ENCODE measurements at regions not wholly inside any gene's neighbourhood (a gene's known extent, or its start where the extent isn't known, plus 50 kb on each side); places are given as distances from the start of the nearest gene placed in this dataset.

DNA sequence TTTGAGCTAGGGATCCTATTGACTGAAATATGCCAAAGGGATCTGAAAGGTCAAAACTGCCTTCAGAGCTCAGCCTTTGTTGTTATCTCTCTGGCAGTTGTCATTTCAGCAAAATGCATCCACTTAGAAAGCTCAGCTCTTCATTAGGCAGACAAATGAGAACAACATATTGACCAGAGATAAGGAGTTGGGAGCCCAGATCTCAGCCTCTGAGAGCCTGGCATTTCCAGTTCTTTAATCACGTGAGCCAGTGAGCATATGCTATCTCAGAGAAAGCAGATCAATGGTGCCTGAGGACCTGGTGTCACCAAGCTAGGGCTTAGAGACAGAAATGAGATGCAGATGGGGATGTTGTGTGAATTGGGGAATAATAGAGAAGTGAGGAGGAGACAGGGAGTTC lies 101.1 kb downstream of the DAD1 start:
- Histone ChIP-seq H2AFZ (ENCODE audit: control insufficient read depth, low read depth, low read length) (no peak overlapping the region), H3K4me2 (ENCODE audit: control insufficient read depth, insufficient read depth) (peak overlapping the region; percentile 65), H3K9me3 (replicated peaks; ENCODE audit: control insufficient read depth, insufficient read depth, low read length) (no peaks in the 10 kb centered on the region), H3K79me2 (ENCODE audit: control insufficient read depth, insufficient read depth, low read length) (peaks cover 65% of the 10 kb centered on the region), H3K27ac (ENCODE audit: control insufficient read depth, insufficient read depth) (peak overlapping the region; percentile 98), H4K20me1 (ENCODE audit: control insufficient read depth, insufficient read depth) (no peaks in the 10 kb centered on the region), H3K36me3 (ENCODE audit: control insufficient read depth in 2 of 2, insufficient read depth in 2 of 2, low read length in 1 of 2) (no peaks in the 10 kb centered on the region), H3K27me3 (replicated peaks in 1 of 2; ENCODE audit: control insufficient read depth in 2 of 2, insufficient read depth in 2 of 2, low read length in 1 of 2) (no peaks in the 10 kb centered on the region), H3K4me3 (peak overlapping the region; percentile 4; the same call in 1 of the 2 replicates), H3K4me1 (ENCODE audit: control insufficient read depth, insufficient read depth, low read length) (peaks cover 82% of the 10 kb centered on the region), H3K9ac (ENCODE audit: control insufficient read depth, insufficient read depth, low read length) (peak overlapping the region; percentile 87)
- no TSS peak for BruUV-seq (replicated peaks)
- POLR2A ChIA-PET = interaction anchor here (0.7 to 35.4 kb wide), 9 partner anchors 1 to 103 kb away, joined by 3 to 875 read pairs (median 6); no protein-coding TSS in a partner anchor
- RAD21 ChIA-PET (ENCODE audit: unreplicated experiment) = interaction anchor here (0.6 to 27.9 kb wide), 19 partner anchors 12 to 337 kb away, joined by 3 to 797 read pairs (median 5); no protein-coding TSS in a partner anchor
- WGBS (ENCODE audit: insufficient coverage, insufficient replicate concordance, low lambda C conversion rate, missing lambda C conversion rate) = 0% methylated on average over 1 of the region's 1 CpG
- SMC1A ChIA-PET (ENCODE audit: uncharacterized antibody, unreplicated experiment) = interaction anchor here (0.7 to 19.9 kb wide), 20 partner anchors 10 to 107 kb away, joined by 3 to 357 read pairs (median 5); no protein-coding TSS in a partner anchor
- ATAC-seq = no peak
- DNase-seq (ENCODE audit: low read depth, low spot score) = no peak
- intact Hi-C loops (cut with micrococcal nuclease; ENCODE audit: unreplicated experiment) = loop anchor here (1.0 to 10.0 kb wide), 3 partner anchors 21 to 427 kb away; partner anchors contain the start of gene RBM23
- no peak for FAIRE-seq
- in situ Hi-C loops (cut with MboI) = no loop called here
- CTCF ChIA-PET = interaction anchor here (0.6 to 12.6 kb wide), 17 partner anchors 10 to 168 kb away, joined by 3 to 171 read pairs (median 5); no protein-coding TSS in a partner anchor
- TF ChIP-seq SMAD5 (IDR thresholded peaks at IDR 0.05; ENCODE audit: low read depth) (no peak), DPF2 (IDR thresholded peaks at IDR 0.05) (no peak), POU2F2 (IDR thresholded peaks at IDR 0.05; ENCODE audit: borderline replicate concordance, low read depth, low read length) (no peak), RUNX3 (IDR thresholded peaks at IDR 0.05; ENCODE audit: low read length) (no peak), FOXM1 (IDR thresholded peaks at IDR 0.05; ENCODE audit: low read depth, low read length) (no peak), BACH1 (IDR thresholded peaks at IDR 0.05; ENCODE audit: borderline replicate concordance) (no peak), TBL1XR1 (IDR thresholded peaks at IDR 0.05; ENCODE audit: low read depth, low read length) (no peak), FOXK2 (IDR thresholded peaks at IDR 0.05) (no peak), BMI1 (IDR thresholded peaks at IDR 0.05; ENCODE audit: borderline replicate concordance) (no peak), IKZF2 (IDR thresholded peaks at IDR 0.05) (no peak)
- TF ChIP-seq, protein P1, sequence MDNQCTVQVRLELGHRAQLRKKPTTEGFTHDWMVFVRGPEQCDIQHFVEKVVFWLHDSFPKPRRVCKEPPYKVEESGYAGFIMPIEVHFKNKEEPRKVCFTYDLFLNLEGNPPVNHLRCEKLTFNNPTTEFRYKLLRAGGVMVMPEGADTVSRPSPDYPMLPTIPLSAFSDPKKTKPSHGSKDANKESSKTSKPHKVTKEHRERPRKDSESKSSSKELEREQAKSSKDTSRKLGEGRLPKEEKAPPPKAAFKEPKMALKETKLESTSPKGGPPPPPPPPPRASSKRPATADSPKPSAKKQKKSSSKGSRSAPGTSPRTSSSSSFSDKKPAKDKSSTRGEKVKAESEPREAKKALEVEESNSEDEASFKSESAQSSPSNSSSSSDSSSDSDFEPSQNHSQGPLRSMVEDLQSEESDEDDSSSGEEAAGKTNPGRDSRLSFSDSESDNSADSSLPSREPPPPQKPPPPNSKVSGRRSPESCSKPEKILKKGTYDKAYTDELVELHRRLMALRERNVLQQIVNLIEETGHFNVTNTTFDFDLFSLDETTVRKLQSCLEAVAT (IDR thresholded peaks at IDR 0.05) = peak; percentile 65
- TF ChIP-seq, protein P2, sequence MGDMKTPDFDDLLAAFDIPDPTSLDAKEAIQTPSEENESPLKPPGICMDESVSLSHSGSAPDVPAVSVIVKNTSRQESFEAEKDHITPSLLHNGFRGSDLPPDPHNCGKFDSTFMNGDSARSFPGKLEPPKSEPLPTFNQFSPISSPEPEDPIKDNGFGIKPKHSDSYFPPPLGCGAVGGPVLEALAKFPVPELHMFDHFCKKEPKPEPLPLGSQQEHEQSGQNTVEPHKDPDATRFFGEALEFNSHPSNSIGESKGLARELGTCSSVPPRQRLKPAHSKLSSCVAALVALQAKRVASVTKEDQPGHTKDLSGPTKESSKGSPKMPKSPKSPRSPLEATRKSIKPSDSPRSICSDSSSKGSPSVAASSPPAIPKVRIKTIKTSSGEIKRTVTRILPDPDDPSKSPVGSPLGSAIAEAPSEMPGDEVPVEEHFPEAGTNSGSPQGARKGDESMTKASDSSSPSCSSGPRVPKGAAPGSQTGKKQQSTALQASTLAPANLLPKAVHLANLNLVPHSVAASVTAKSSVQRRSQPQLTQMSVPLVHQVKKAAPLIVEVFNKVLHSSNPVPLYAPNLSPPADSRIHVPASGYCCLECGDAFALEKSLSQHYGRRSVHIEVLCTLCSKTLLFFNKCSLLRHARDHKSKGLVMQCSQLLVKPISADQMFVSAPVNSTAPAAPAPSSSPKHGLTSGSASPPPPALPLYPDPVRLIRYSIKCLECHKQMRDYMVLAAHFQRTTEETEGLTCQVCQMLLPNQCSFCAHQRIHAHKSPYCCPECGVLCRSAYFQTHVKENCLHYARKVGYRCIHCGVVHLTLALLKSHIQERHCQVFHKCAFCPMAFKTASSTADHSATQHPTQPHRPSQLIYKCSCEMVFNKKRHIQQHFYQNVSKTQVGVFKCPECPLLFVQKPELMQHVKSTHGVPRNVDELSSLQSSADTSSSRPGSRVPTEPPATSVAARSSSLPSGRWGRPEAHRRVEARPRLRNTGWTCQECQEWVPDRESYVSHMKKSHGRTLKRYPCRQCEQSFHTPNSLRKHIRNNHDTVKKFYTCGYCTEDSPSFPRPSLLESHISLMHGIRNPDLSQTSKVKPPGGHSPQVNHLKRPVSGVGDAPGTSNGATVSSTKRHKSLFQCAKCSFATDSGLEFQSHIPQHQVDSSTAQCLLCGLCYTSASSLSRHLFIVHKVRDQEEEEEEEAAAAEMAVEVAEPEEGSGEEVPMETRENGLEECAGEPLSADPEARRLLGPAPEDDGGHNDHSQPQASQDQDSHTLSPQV (IDR thresholded peaks at IDR 0.05) = no peak; the same call in 1 of the 2 replicates
- TF ChIP-seq, protein P3, sequence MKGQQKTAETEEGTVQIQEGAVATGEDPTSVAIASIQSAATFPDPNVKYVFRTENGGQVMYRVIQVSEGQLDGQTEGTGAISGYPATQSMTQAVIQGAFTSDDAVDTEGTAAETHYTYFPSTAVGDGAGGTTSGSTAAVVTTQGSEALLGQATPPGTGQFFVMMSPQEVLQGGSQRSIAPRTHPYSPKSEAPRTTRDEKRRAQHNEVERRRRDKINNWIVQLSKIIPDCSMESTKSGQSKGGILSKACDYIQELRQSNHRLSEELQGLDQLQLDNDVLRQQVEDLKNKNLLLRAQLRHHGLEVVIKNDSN (IDR thresholded peaks at IDR 0.05; ENCODE audit: borderline replicate concordance, extremely low read length, insufficient read depth, low read depth, low read length) = peak; percentile 25
- TF ChIP-seq, protein P4, sequence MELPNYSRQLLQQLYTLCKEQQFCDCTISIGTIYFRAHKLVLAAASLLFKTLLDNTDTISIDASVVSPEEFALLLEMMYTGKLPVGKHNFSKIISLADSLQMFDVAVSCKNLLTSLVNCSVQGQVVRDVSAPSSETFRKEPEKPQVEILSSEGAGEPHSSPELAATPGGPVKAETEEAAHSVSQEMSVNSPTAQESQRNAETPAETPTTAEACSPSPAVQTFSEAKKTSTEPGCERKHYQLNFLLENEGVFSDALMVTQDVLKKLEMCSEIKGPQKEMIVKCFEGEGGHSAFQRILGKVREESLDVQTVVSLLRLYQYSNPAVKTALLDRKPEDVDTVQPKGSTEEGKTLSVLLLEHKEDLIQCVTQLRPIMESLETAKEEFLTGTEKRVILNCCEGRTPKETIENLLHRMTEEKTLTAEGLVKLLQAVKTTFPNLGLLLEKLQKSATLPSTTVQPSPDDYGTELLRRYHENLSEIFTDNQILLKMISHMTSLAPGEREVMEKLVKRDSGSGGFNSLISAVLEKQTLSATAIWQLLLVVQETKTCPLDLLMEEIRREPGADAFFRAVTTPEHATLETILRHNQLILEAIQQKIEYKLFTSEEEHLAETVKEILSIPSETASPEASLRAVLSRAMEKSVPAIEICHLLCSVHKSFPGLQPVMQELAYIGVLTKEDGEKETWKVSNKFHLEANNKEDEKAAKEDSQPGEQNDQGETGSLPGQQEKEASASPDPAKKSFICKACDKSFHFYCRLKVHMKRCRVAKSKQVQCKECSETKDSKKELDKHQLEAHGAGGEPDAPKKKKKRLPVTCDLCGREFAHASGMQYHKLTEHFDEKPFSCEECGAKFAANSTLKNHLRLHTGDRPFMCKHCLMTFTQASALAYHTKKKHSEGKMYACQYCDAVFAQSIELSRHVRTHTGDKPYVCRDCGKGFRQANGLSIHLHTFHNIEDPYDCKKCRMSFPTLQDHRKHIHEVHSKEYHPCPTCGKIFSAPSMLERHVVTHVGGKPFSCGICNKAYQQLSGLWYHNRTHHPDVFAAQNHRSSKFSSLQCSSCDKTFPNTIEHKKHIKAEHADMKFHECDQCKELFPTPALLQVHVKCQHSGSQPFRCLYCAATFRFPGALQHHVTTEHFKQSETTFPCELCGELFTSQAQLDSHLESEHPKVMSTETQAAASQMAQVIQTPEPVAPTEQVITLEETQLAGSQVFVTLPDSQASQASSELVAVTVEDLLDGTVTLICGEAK (IDR thresholded peaks at IDR 0.05; ENCODE audit: borderline replicate concordance) = no peak
